ENCODE measurements at regions not wholly inside any gene's neighbourhood (a gene's known extent, or its start where the extent isn't known, plus 50 kb on each side); places are given as distances from the start of the nearest gene placed in this dataset.
"Not testable (repeated sequence)": the region's sequence is repeated elsewhere in the genome, so short reads cannot be mapped to it uniquely, and the experiment has no call there.

- DNase-seq (no peak), ATAC-seq (ENCODE audit: low read depth) (no peak)
- peaks cover 27 to 100% (median 91%) of the 10 kb centered on the region in 3 donors for H3K9me3 ChIP-seq (ENCODE audit: control extremely low read depth in 1 of 3, control insufficient read depth in 2 of 3, insufficient read depth in 1 of 3, low read length in 2 of 3)
- H3K9me3 Mint-ChIP-seq (ENCODE audit: insufficient read depth) = peaks cover 86% of the 10 kb centered on the region
- CTCF ChIA-PET = no interaction called here
- H3K27me3 Mint-ChIP-seq = no peaks in the 10 kb centered on the region
- POLR2A ChIA-PET = no interaction called here
- H3K9ac ChIP-seq (ENCODE audit: low read length) = no peak overlapping the region
- no peaks in the 10 kb centered on the region for H3K27me3 ChIP-seq (replicated peaks in 1 of 4; ENCODE audit: control extremely low read depth in 1 of 4, control insufficient read depth in 3 of 4, insufficient read depth in 4 of 4, low read length in 3 of 4)
- no peak overlapping the region for H3K27ac Mint-ChIP-seq
- no peaks in the 10 kb centered on the region for H3K79me2 ChIP-seq (ENCODE audit: control insufficient read depth, insufficient read depth, low read length)
- no peak overlapping the region for H2AFZ ChIP-seq (ENCODE audit: insufficient read depth, low read depth, low read length, poor library complexity, severe bottlenecking)
- H3K36me3 ChIP-seq (replicated peaks in 1 of 2; ENCODE audit: control extremely low read depth in 1 of 2, control insufficient read depth in 1 of 2, extremely low read depth in 1 of 2, insufficient read depth in 2 of 2, low read length in 1 of 2) = no peaks in the 10 kb centered on the region
- H3K4me2 ChIP-seq (replicated peaks; ENCODE audit: low read depth, low read length, poor library complexity, severe bottlenecking) = no peak overlapping the region
- TF ChIP-seq CTCF (IDR thresholded peaks at IDR 0.05) (no peak), EZH2 (IDR thresholded peaks at IDR 0.05; ENCODE audit: borderline replicate concordance, insufficient read depth, low read depth, low read length, poor library complexity, severe bottlenecking) (no peak)
- no peaks in the 10 kb centered on the region for H3K4me1 Mint-ChIP-seq
- no peak overlapping the region for H3K4me3 ChIP-seq (ENCODE audit: control extremely low read depth in 1 of 5, extremely low read depth in 1 of 5, insufficient read depth in 1 of 5, low read depth in 2 of 5, low read length in 4 of 5)
- intact Hi-C loops (cut with micrococcal nuclease) = no loop called here
- WGBS (ENCODE audit: insufficient coverage) = 73% methylated on average over 12 of the region's 12 CpGs
- no peaks in the 10 kb centered on the region for H4K20me1 ChIP-seq (ENCODE audit: control insufficient read depth, insufficient read depth, low read length, poor library complexity, severe bottlenecking)
- no peaks in the 10 kb centered on the region for H3K4me1 ChIP-seq (ENCODE audit: control insufficient read depth in 2 of 2, insufficient read depth in 2 of 2, low read length in 2 of 2)
- H3K4me3 Mint-ChIP-seq = no peak overlapping the region
- no peak overlapping the region for H3K27ac ChIP-seq (ENCODE audit: low read length in 2 of 2)
Measured at GRCh38 chr21:7952648-7953047, 2568.7 kb upstream of the TPTE start.

GRCh38 chr21:7953058-7953457 is 2568.3 kb upstream of the TPTE start:
- Mint-ChIP-seq H3K27ac (no peak overlapping the region), H3K4me1 (no peaks in the 10 kb centered on the region), H3K4me3 (no peak overlapping the region), H3K9me3 (ENCODE audit: insufficient read depth) (peaks cover 86% of the 10 kb centered on the region), H3K27me3 (no peaks in the 10 kb centered on the region)
- H3K27me3 ChIP-seq (replicated peaks in 1 of 4; ENCODE audit: control extremely low read depth in 1 of 4, control insufficient read depth in 3 of 4, insufficient read depth in 4 of 4, low read length in 3 of 4) = no peaks in the 10 kb centered on the region
- H3K4me3 ChIP-seq (ENCODE audit: control extremely low read depth in 1 of 5, extremely low read depth in 1 of 5, insufficient read depth in 1 of 5, low read depth in 2 of 5, low read length in 4 of 5) = no peak overlapping the region
- no peaks in the 10 kb centered on the region for H3K36me3 ChIP-seq (replicated peaks in 1 of 2; ENCODE audit: control extremely low read depth in 1 of 2, control insufficient read depth in 1 of 2, extremely low read depth in 1 of 2, insufficient read depth in 2 of 2, low read length in 1 of 2)
- POLR2A ChIA-PET = no interaction called here
- no peak overlapping the region for H3K9ac ChIP-seq (ENCODE audit: low read length)
- 52% methylated on average over 2 of the region's 2 CpGs for WGBS (ENCODE audit: insufficient coverage)
- peaks cover 27 to 98% (median 90%) of the 10 kb centered on the region in 3 donors for H3K9me3 ChIP-seq (ENCODE audit: control extremely low read depth in 1 of 3, control insufficient read depth in 2 of 3, insufficient read depth in 1 of 3, low read length in 2 of 3)
- TF ChIP-seq EZH2 (IDR thresholded peaks at IDR 0.05; ENCODE audit: borderline replicate concordance, insufficient read depth, low read depth, low read length, poor library complexity, severe bottlenecking) = no peak
- TF ChIP-seq CTCF (IDR thresholded peaks at IDR 0.05) = no peak
- no peak overlapping the region for H2AFZ ChIP-seq (ENCODE audit: insufficient read depth, low read depth, low read length, poor library complexity, severe bottlenecking)
- ATAC-seq (ENCODE audit: low read depth) (no peak), DNase-seq (no peak)
- no peaks in the 10 kb centered on the region for H3K79me2 ChIP-seq (ENCODE audit: control insufficient read depth, insufficient read depth, low read length)
- no peaks in the 10 kb centered on the region for H4K20me1 ChIP-seq (ENCODE audit: control insufficient read depth, insufficient read depth, low read length, poor library complexity, severe bottlenecking)
- CTCF ChIA-PET = no interaction called here
- H3K4me2 ChIP-seq (replicated peaks; ENCODE audit: low read depth, low read length, poor library complexity, severe bottlenecking) = no peak overlapping the region
- no peaks in the 10 kb centered on the region for H3K4me1 ChIP-seq (ENCODE audit: control insufficient read depth in 2 of 2, insufficient read depth in 2 of 2, low read length in 2 of 2)
- no peak overlapping the region for H3K27ac ChIP-seq (ENCODE audit: low read length in 2 of 2)
- intact Hi-C loops (cut with micrococcal nuclease) = no loop called here

- H3K9ac ChIP-seq (ENCODE audit: low read length); ATAC-seq (ENCODE audit: low read depth); H3K4me1 Mint-ChIP-seq; H2AFZ ChIP-seq (ENCODE audit: insufficient read depth, low read depth, low read length, poor library complexity, severe bottlenecking); CTCF ChIA-PET; H3K79me2 ChIP-seq (ENCODE audit: control insufficient read depth, insufficient read depth, low read length); H3K27ac ChIP-seq (ENCODE audit: low read length in 2 of 2); H3K4me1 ChIP-seq (ENCODE audit: control insufficient read depth in 2 of 2, insufficient read depth in 2 of 2, low read length in 2 of 2); H3K36me3 ChIP-seq (replicated peaks in 1 of 2; ENCODE audit: control extremely low read depth in 1 of 2, control insufficient read depth in 1 of 2, extremely low read depth in 1 of 2, insufficient read depth in 2 of 2, low read length in 1 of 2); POLR2A ChIA-PET; H3K4me3 Mint-ChIP-seq; H3K4me2 ChIP-seq (replicated peaks; ENCODE audit: low read depth, low read length, poor library complexity, severe bottlenecking); intact Hi-C loops (cut with micrococcal nuclease); DNase-seq; H3K27me3 Mint-ChIP-seq; H3K27ac Mint-ChIP-seq; H4K20me1 ChIP-seq (ENCODE audit: control insufficient read depth, insufficient read depth, low read length, poor library complexity, severe bottlenecking); H3K4me3 ChIP-seq (ENCODE audit: control extremely low read depth in 1 of 5, extremely low read depth in 1 of 5, insufficient read depth in 1 of 5, low read depth in 2 of 5, low read length in 4 of 5); H3K27me3 ChIP-seq (replicated peaks in 1 of 4; ENCODE audit: control extremely low read depth in 1 of 4, control insufficient read depth in 3 of 4, insufficient read depth in 4 of 4, low read length in 3 of 4): not testable (repeated sequence)
- H3K9me3 Mint-ChIP-seq (ENCODE audit: insufficient read depth) = peaks cover 78% of the 10 kb centered on the region
- H3K9me3 ChIP-seq (ENCODE audit: control extremely low read depth in 1 of 3, control insufficient read depth in 2 of 3, insufficient read depth in 1 of 3, low read length in 2 of 3) = peaks cover 22 to 73% (median 67%) of the 10 kb centered on the region in 3 donors
- 81% methylated on average over 20 of the region's 20 CpGs for WGBS (ENCODE audit: insufficient coverage)
Measured at GRCh38 chr21:7955358-7956073, 2565.9 kb upstream of the TPTE start.

Data from B cell (primary cell).